ENCODE measurements at regions not wholly inside any gene's neighbourhood (a gene's known extent, or its start where the extent isn't known, plus 50 kb on each side); places are given as distances from the start of the nearest gene placed in this dataset.

- no peaks in the 10 kb centered on the region for H3K36me3 ChIP-seq (ENCODE audit: insufficient read depth, insufficient read length, low read length)
- no peaks in the 10 kb centered on the region for H3K4me1 ChIP-seq (ENCODE audit: insufficient read depth, insufficient read length)
- H3K9ac ChIP-seq (ENCODE audit: insufficient read length, low read depth), result no peak overlapping the region
- no peaks in the 10 kb centered on the region for H3K9me3 ChIP-seq (ENCODE audit: insufficient read depth, low read length)
- H3K27me3 ChIP-seq (ENCODE audit: insufficient read depth, insufficient read length), result no peaks in the 10 kb centered on the region
- no peak for DNase-seq (ENCODE audit: low read depth, low spot score)
- TF ChIP-seq ZNF274 (IDR thresholded peaks at IDR 0.05; ENCODE audit: low read depth, low read length), result no peak
- no peak for TF ChIP-seq YY1 (IDR thresholded peaks at IDR 0.05; ENCODE audit: insufficient read depth, insufficient read length)
- no peak overlapping the region for H3K4me3 ChIP-seq (ENCODE audit: insufficient read length, low read depth)
Measured at GRCh38 chr1:232369451-232370296, 260.3 kb downstream of the SIPA1L2 start.

GRCh38 chr1:232368821-232369321 lies 261.1 kb downstream of the SIPA1L2 start:
- no peaks in the 10 kb centered on the region for H3K4me1 ChIP-seq (ENCODE audit: insufficient read depth, insufficient read length)

DNA sequence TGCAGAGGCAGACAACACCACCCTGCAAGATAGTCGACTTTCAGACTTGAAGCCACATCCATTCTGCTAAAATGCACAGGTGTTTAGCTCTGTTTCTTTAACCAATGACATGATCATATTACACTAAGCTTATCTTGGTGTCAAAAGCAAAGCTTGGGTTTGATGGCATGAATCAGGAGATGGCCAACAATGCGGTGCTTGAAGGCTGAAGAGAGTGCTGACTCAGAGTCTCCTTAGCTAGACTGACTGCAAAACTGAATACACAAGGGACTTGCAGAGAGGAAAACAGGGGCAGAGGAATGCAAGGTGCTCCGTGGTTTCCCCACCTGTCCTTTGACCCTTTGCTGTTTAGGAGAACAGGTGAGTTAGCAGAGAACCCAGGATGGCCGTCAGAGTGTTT lies 262.6 kb downstream of the SIPA1L2 start:
- TF ChIP-seq SUZ12 (IDR thresholded peaks at IDR 0.05; ENCODE audit: extremely low read depth, insufficient read depth, insufficient read length) (no peak), YY1 (IDR thresholded peaks at IDR 0.05; ENCODE audit: insufficient read depth, insufficient read length) (no peak), ZNF274 (IDR thresholded peaks at IDR 0.05; ENCODE audit: low read depth, low read length) (no peak)
- Histone ChIP-seq H3K9ac (ENCODE audit: insufficient read length, low read depth) (no peak overlapping the region), H3K36me3 (ENCODE audit: insufficient read depth, insufficient read length, low read length) (no peaks in the 10 kb centered on the region), H3K4me3 (ENCODE audit: insufficient read length, low read depth) (no peak overlapping the region), H3K27me3 (ENCODE audit: insufficient read depth, insufficient read length) (no peaks in the 10 kb centered on the region), H3K9me3 (ENCODE audit: insufficient read depth, low read length) (no peaks in the 10 kb centered on the region), H3K4me1 (ENCODE audit: insufficient read depth, insufficient read length) (no peaks in the 10 kb centered on the region)
- DNase-seq (ENCODE audit: low read depth, low spot score), result no peak

More at GRCh38 chr1:232368821-232369321, 261.1 kb downstream of the SIPA1L2 start:
- H3K36me3 ChIP-seq (ENCODE audit: insufficient read depth, insufficient read length, low read length), result no peaks in the 10 kb centered on the region
- DNase-seq (ENCODE audit: low read depth, low spot score), result no peak
- TF ChIP-seq ZNF274 (IDR thresholded peaks at IDR 0.05; ENCODE audit: low read depth, low read length) (no peak), YY1 (IDR thresholded peaks at IDR 0.05; ENCODE audit: insufficient read depth, insufficient read length) (no peak), SUZ12 (IDR thresholded peaks at IDR 0.05; ENCODE audit: extremely low read depth, insufficient read depth, insufficient read length) (no peak)
- H3K9me3 ChIP-seq (ENCODE audit: insufficient read depth, low read length), result no peaks in the 10 kb centered on the region
- H3K9ac ChIP-seq (ENCODE audit: insufficient read length, low read depth), result no peak overlapping the region
- H3K27me3 ChIP-seq (ENCODE audit: insufficient read depth, insufficient read length), result no peaks in the 10 kb centered on the region
- no peak overlapping the region for H3K4me3 ChIP-seq (ENCODE audit: insufficient read length, low read depth)

DNA sequence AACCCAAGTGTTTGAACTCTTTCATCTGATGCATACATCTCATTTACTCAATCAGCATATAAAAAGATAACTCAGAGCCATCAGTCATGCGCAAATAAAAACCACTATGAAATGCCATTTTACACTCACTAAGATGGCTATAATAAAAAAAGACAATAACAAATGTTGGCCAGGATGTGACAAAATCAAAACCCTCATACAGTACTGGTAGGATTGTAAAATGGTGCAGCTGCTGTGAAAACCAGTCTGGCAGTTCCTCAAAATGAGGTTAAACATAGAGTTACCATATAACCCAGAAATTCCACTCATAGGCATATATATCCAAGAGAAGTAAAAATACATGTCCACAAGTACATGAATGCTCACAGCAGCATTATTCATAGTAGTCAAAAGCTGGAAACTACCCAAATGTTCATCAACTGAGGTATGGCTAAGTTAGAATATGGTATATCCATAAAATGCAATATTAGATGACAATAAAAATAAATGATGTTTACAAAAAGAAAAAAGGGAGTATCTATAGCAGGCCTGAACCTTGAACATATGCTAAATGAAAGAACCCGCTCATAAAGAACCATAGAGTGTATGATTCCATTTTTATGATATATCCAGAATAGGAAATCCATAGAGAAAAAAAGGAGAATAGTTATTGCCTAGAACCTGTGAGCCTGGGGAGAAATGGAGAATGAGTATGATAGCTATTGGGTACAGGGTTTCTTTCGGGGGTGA lies 265.1 kb downstream of the SIPA1L2 start:
- no peaks in the 10 kb centered on the region for H3K27me3 ChIP-seq (ENCODE audit: insufficient read depth, insufficient read length)
- H3K36me3 ChIP-seq (ENCODE audit: insufficient read depth, insufficient read length, low read length), result no peaks in the 10 kb centered on the region
- no peak overlapping the region for H3K9ac ChIP-seq (ENCODE audit: insufficient read length, low read depth)
- H3K4me3 ChIP-seq (ENCODE audit: insufficient read length, low read depth), result no peak overlapping the region
- H3K9me3 ChIP-seq (ENCODE audit: insufficient read depth, low read length), result peaks cover 4% of the 10 kb centered on the region; the same call in 1 of the 2 replicates
- DNase-seq (ENCODE audit: low read depth, low spot score), result no peak
- H3K4me1 ChIP-seq (ENCODE audit: insufficient read depth, insufficient read length), result no peaks in the 10 kb centered on the region
- TF ChIP-seq ZNF274 (IDR thresholded peaks at IDR 0.05; ENCODE audit: low read depth, low read length), result no peak
- TF ChIP-seq SUZ12 (IDR thresholded peaks at IDR 0.05; ENCODE audit: extremely low read depth, insufficient read depth, insufficient read length), result no peak
- no peak for TF ChIP-seq YY1 (IDR thresholded peaks at IDR 0.05; ENCODE audit: insufficient read depth, insufficient read length)

DNA sequence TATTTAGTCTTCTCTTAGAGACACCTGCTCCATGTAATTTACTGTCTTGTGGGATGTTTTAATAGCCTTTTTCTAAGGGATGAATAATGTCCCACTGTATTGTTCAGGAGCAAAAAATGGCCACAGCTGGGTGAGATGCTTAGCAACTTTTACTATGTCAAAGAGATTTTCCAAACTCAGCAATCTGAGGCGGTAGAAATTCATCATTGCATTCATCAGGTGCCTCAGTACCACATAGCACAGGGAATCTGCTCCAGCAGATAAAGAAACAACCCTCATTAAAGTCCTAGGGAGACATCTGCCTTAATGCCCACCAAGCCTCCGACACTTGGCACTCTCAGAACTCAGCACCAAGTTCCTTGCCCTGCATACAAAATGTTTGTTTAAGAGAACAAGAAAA lies 266.9 kb downstream of the SIPA1L2 start:
- Histone ChIP-seq H3K9ac (ENCODE audit: insufficient read length, low read depth) (no peak overlapping the region), H3K4me3 (ENCODE audit: insufficient read length, low read depth) (no peak overlapping the region), H3K36me3 (ENCODE audit: insufficient read depth, insufficient read length, low read length) (no peaks in the 10 kb centered on the region), H3K9me3 (ENCODE audit: insufficient read depth, low read length) (peaks cover 4% of the 10 kb centered on the region; the same call in 1 of the 2 replicates), H3K4me1 (ENCODE audit: insufficient read depth, insufficient read length) (no peaks in the 10 kb centered on the region), H3K27me3 (ENCODE audit: insufficient read depth, insufficient read length) (no peaks in the 10 kb centered on the region)
- TF ChIP-seq SUZ12 (IDR thresholded peaks at IDR 0.05; ENCODE audit: extremely low read depth, insufficient read depth, insufficient read length), result no peak
- TF ChIP-seq YY1 (IDR thresholded peaks at IDR 0.05; ENCODE audit: insufficient read depth, insufficient read length), result no peak
- TF ChIP-seq ZNF274 (IDR thresholded peaks at IDR 0.05; ENCODE audit: low read depth, low read length), result no peak
- no peak for DNase-seq (ENCODE audit: low read depth, low spot score)

DNA sequence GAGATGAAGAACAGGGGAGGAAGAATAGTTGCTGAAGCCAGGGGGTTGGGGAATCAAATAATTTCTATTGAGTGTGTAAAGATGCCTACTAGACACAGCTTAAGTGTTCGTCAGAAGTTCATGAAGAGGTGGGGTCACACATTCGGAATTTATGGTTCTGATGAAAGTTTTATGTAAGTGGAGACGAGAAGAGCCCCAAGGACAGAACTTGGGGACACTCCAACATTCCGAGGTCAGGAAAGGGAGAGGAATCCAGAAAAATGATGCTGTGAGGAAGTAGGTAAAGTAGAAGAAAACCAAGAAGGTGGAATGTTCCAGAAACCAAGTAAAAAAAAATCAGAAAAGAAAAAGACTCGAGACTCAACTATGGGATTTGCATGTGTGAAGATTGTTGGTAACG lies 272.5 kb downstream of the SIPA1L2 start:
- peaks cover 4% of the 10 kb centered on the region; the same call in 1 of the 2 replicates for H3K9me3 ChIP-seq (ENCODE audit: insufficient read depth, low read length)
- no peaks in the 10 kb centered on the region for H3K4me1 ChIP-seq (ENCODE audit: insufficient read depth, insufficient read length)
- no peak for DNase-seq (ENCODE audit: low read depth, low spot score)
- H3K9ac ChIP-seq (ENCODE audit: insufficient read length, low read depth), result no peak overlapping the region
- H3K36me3 ChIP-seq (ENCODE audit: insufficient read depth, insufficient read length, low read length), result no peaks in the 10 kb centered on the region
- no peak for TF ChIP-seq SUZ12 (IDR thresholded peaks at IDR 0.05; ENCODE audit: extremely low read depth, insufficient read depth, insufficient read length)
- no peak for TF ChIP-seq ZNF274 (IDR thresholded peaks at IDR 0.05; ENCODE audit: low read depth, low read length)
- no peak for TF ChIP-seq YY1 (IDR thresholded peaks at IDR 0.05; ENCODE audit: insufficient read depth, insufficient read length)
- no peak overlapping the region for H3K4me3 ChIP-seq (ENCODE audit: insufficient read length, low read depth)
- no peaks in the 10 kb centered on the region for H3K27me3 ChIP-seq (ENCODE audit: insufficient read depth, insufficient read length)
